NCI-H1417 (cell line): ENCODE measurements at regions not wholly inside any gene's neighbourhood (a gene's known extent, or its start where the extent isn't known, plus 50 kb on each side); places are given as distances from the start of the nearest gene placed in this dataset.

ENCODE experiments used
- DNase-seq, 3 experiments: peaks; one replicate each; lab custom pipeline; 2025; lab: John Stamatoyannopoulos, UW

DNA sequence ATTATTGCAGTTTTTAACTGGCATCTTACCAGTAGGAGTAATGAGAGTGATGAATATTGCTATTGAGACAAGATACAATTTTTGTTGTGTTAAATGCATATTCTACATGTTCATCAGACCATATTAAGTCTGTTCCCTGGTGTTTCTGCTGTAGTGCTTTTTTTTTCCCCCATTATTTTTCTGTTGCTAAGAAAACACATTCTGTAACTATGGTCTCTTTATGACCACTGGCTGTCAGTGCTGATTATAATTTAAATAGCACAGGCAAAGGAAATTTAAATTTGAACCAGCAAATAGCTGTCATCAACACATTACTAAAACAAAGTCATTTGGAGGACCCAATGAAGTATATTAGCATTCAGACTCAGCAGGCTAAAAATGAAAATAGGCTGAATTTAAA, 98.3 kb upstream of the ANKRD50 start:
- peak in 1 of 3 experiments; percentile 6 for DNase-seq

- no peak for DNase-seq
Measured at GRCh38 chr4:124807421-124807820, 94.9 kb upstream of the ANKRD50 start.

- DNase-seq, result no peak
Measured at GRCh38 chr4:124806403-124806802, 93.9 kb upstream of the ANKRD50 start.

GRCh38 chr4:124804584-124804983, 92.1 kb upstream of the ANKRD50 start:
- no peak for DNase-seq

- no peak for DNase-seq
Measured at GRCh38 chr4:124804041-124804440, 91.5 kb upstream of the ANKRD50 start.

DNA sequence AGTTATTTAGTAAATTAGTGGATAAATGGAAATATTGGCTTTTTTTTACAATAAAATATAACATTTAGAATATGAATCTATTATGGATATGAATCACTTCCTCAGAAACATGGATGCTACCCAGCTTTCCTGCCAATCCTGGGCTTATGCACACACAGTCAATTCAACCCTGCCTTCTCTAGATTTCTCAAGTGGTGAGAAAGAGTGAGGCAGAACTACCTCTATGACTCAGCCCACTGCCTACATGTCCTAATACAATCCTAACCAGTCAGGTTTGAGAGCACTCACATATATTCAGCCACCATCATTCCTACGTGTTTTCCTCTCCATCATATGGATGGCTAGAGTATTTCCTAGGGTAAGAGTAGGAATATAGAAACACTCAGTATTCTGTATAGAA, 91.1 kb upstream of the ANKRD50 start:
- DNase-seq, result no peak

GRCh38 chr4:124803026-124803425, 90.5 kb upstream of the ANKRD50 start:
- no peak for DNase-seq

DNA sequence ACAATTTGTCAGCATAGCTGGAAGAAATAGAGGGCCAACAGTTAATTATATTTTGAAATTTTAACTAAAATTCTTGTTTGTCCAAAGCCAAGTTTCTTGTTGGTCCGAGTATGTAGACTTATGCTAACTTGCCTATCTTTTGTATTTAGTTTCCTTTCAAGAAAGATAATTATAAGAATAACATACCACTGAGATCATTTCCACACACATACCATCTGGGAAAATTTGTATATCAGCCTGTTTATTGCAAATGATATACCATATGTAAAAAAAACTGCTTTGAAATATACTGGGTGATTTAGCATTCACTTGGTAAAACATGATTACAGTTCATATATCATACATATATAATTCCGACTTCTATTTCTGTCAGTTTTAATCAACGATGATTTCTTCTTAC, 84.7 kb upstream of the ANKRD50 start:
- no peak for DNase-seq

- DNase-seq, result peak in 2 of 3 experiments; percentile 32 to 87
Measured at GRCh38 chr4:124790471-124790870, 77.9 kb upstream of the ANKRD50 start.

DNA sequence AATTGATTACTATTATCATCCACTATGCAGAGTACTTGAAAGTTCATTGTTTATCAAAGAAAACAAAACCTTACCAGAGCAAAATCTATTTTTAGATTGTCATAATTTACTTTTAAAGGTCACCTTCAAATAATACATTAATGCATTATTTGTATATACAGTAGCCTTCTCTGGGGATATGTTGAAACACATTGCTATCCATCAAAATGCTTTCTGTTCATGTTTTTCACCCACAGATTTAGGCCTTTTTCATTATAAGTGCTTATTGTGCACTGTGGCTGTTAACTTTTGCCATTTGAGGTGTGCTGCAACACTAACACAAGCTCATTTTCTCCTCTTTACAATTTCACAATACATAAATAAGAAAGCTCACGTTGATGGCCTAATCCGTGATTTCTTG, 74.1 kb upstream of the ANKRD50 start:
- peak in 1 of 3 experiments; percentile 11 for DNase-seq

- DNase-seq, result no peak
Measured at GRCh38 chr4:124785645-124786044, 73.1 kb upstream of the ANKRD50 start.

DNA sequence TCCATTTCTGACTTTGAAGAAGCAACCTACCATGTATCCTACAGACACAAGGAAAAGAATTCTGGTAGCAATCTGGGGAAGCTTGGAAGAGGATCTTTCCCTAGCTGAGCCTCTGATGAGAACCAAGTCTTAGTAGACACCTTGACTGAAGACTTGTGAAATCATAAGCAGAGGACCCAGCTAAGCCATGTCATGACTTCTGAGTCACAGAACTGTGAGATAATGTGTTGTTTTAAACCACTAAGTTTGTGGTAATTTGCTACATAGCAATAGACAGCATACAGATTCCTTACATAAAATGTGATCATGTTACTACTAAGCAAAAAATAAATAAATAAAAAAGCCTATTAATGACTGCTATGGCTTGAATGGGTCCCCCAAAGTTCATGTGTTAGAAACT, 71.3 kb upstream of the ANKRD50 start:
- DNase-seq, result no peak

GRCh38 chr4:124777007-124777406, 64.5 kb upstream of the ANKRD50 start:
- DNase-seq, result no peak

DNA sequence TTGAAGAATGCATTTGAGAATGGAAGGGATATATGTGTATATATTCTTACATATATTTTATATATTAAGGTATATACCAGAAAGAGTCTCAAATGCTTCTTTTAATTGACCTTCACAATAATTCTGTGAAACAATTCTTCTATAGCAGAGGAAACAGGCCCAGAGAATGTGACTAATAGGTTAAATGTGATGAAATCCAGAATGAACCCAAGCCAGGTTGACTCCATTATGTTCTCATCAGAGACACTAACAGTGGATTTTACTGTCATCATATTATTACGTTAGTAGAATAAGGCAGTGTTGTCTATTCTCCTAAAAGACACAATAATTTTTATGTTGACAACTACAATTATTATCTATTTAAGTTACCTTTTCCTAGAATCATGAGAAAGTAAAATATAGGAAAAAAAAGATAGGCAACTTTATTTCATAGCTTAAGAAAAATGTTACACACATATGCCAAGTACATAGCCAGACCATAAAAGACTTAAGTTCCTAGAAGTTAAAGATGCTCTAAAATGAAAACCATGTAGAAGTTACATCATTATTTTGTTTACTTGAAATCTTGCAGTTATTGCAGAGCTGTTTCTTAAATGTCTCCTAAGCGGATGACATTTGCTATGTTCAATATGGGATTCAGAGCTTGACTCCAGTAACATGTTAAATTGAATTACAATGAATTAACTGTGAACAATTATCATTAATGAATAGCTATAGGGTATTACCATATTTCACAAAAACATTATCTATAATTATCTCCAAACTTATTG, 56.2 kb upstream of the ANKRD50 start:
- no peak for DNase-seq

DNA sequence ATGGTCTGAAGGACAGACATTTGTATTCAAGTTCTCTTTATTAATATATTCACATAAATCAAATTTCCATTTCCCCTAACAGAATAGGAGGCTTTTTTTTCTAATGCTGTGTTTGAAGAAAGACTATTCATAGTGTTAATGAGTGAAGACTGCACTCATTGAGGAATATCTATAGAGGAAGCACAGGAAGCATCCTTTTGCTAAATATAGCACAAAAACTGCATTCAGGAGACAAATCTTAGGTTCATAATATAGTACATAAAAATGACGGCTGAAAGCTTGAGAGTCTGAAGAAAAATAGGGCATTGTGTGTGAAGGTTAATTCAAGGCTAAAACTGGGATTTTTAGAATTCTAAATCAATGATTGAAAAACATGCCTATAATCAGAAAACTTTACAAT, 50.4 kb upstream of the ANKRD50 start:
- no peak for DNase-seq
